Left lobe of liver (tissue), 2 donors: ENCODE measurements at regions not wholly inside any gene's neighbourhood (a gene's known extent, or its start where the extent isn't known, plus 50 kb on each side); places are given as distances from the start of the nearest gene placed in this dataset.
"Not testable (repeated sequence)": the region's sequence is repeated elsewhere in the genome, so short reads cannot be mapped to it uniquely, and the experiment has no call there.

Experiments used
- ATAC-seq: fragments of 200-7000 bp; cut with Tn5 transposase; one replicate; pipeline ENCODE4 v1.9.1; 2020; ENCODE audit warnings: mild to moderate bottlenecking, moderate library complexity
- DNase-seq: peaks from one replicate; pipeline ENCODE4 v3.0.0-alpha.2; 2020; ENCODE audit warnings: low spot score
- donor health status: DM: no; HTN: no; CAD: no; lungs with moderate emphysema.
- donor health status: DM: no; HTN: yes; CAD: no.

GRCh38 chr10:78405736-78406135 is 372.1 kb downstream of the RPS24 start:
- ATAC-seq (no peak), DNase-seq (no peak)

GRCh38 chr10:78406648-78407008 is 373.0 kb downstream of the RPS24 start:
- ATAC-seq, result no peak

GRCh38 chr10:78407009-78407711 is 373.5 kb downstream of the RPS24 start:
- ATAC-seq (peak; percentile 60), DNase-seq (peak; percentile 55)

More at GRCh38 chr10:78406648-78407008, 373.0 kb downstream of the RPS24 start:
- DNase-seq, result no peak

- no peak for ATAC-seq
- peak; percentile 0 for DNase-seq
Measured at GRCh38 chr10:78407966-78408365, 374.3 kb downstream of the RPS24 start.

GRCh38 chr10:78408671-78409472 is 375.2 kb downstream of the RPS24 start:
- peak; percentile 71 for DNase-seq
- ATAC-seq, result peak; percentile 74

GRCh38 chr10:78410046-78410965 is 376.6 kb downstream of the RPS24 start:
- DNase-seq (no peak), ATAC-seq (no peak)

GRCh38 chr10:78411716-78412115 is 378.1 kb downstream of the RPS24 start:
- DNase-seq, result no peak
- ATAC-seq, result no peak

GRCh38 chr10:78412605-78413004 is 378.9 kb downstream of the RPS24 start:
- DNase-seq, result no peak
- no peak for ATAC-seq

- no peak for DNase-seq
Measured at GRCh38 chr10:78413076-78414055, 379.7 kb downstream of the RPS24 start.

GRCh38 chr10:78414380-78414779 is 380.7 kb downstream of the RPS24 start:
- ATAC-seq (no peak), DNase-seq (no peak)

More at GRCh38 chr10:78413076-78414055, 379.7 kb downstream of the RPS24 start:
- ATAC-seq, result no peak

GRCh38 chr10:78415111-78415510 is 381.4 kb downstream of the RPS24 start:
- no peak for ATAC-seq
- no peak for DNase-seq

GRCh38 chr10:78416031-78417011 is 382.7 kb downstream of the RPS24 start:
- ATAC-seq, result no peak
- DNase-seq, result no peak

GRCh38 chr10:78417425-78418370 is 384.0 kb downstream of the RPS24 start:
- ATAC-seq, result no peak
- DNase-seq, result no peak

GRCh38 chr10:78419481-78420265 is 386.0 kb downstream of the RPS24 start:
- DNase-seq (no peak), ATAC-seq (peak; percentile 53)

- ATAC-seq (no peak), DNase-seq (no peak)
Measured at GRCh38 chr10:78420946-78421735, 387.5 kb downstream of the RPS24 start.

GRCh38 chr10:78424050-78424449 is 390.4 kb downstream of the RPS24 start:
- DNase-seq, ATAC-seq: not testable (repeated sequence)
